Stimulated activated memory B cell treated with anti-CD40 and anti-IgM and Interleukin-4, amounts not matched to agents 10 μg/mL and 1 μg/mL and 100 μg/mL, for 72 hours (primary cell): ENCODE measurements at regions not wholly inside any gene's neighbourhood (a gene's known extent, or its start where the extent isn't known, plus 50 kb on each side); places are given as distances from the start of the nearest gene placed in this dataset.

Source experiments
- ATAC-seq: fragments of 150-1000 bp; cut with Tn5 transposase; 2 replicates; pipeline ENCODE4 v1.10.0; 2021
- H3K27ac Mint-ChIP-seq: one replicate; pipeline ENCODE4 v1.8.0; 2022; ENCODE audit warnings: mild to moderate bottlenecking, mixed read lengths
- H3K27me3 Mint-ChIP-seq: one replicate; pipeline ENCODE4 v1.8.0; 2022; ENCODE audit warnings: mixed read lengths
- H3K36me3 Mint-ChIP-seq: one replicate; pipeline ENCODE4 v1.8.0; 2022; ENCODE audit warnings: mixed read lengths
- H3K4me1 Mint-ChIP-seq: one replicate; pipeline ENCODE4 v1.8.0; 2022; ENCODE audit warnings: mixed read lengths
- H3K4me3 Mint-ChIP-seq: one replicate; pipeline ENCODE4 v1.8.0; 2022; ENCODE audit warnings: mild to moderate bottlenecking, moderate library complexity, mixed read lengths
- H3K9me3 Mint-ChIP-seq: one replicate; pipeline ENCODE4 v1.8.0; 2022; ENCODE audit warnings: mixed read lengths

DNA sequence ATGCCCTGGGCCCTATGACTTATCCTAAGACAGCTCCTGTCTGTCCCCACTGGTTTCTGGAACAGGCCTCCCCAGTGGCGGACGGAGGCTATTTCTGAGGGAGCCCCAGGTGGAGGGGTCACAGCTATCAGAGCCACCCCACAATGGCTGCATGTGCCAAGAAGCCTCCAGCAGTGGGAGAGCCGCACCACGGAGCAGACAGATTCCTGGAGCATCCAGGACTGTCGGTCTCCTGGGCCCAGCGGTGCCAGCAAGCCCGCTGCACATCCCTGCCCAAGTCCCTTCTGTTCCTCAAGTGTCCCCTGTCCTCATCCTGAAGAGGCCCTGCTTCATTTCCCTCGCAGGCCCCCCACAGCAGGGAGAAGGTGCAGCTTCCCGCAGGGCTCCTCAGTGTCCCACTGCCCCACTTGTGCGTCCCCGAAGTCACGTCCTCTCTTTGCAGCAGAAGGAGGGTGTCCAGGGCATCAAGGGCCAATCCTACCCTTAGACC lies 193.0 kb upstream of the SHH start:
- peaks cover 12% of the 10 kb centered on the region for H3K9me3 Mint-ChIP-seq
- no peaks in the 10 kb centered on the region for H3K36me3 Mint-ChIP-seq
- H3K27me3 Mint-ChIP-seq, result no peaks in the 10 kb centered on the region
- ATAC-seq, result no peak
- no peak overlapping the region for H3K4me3 Mint-ChIP-seq
- H3K27ac Mint-ChIP-seq, result no peak overlapping the region
- no peaks in the 10 kb centered on the region for H3K4me1 Mint-ChIP-seq

DNA sequence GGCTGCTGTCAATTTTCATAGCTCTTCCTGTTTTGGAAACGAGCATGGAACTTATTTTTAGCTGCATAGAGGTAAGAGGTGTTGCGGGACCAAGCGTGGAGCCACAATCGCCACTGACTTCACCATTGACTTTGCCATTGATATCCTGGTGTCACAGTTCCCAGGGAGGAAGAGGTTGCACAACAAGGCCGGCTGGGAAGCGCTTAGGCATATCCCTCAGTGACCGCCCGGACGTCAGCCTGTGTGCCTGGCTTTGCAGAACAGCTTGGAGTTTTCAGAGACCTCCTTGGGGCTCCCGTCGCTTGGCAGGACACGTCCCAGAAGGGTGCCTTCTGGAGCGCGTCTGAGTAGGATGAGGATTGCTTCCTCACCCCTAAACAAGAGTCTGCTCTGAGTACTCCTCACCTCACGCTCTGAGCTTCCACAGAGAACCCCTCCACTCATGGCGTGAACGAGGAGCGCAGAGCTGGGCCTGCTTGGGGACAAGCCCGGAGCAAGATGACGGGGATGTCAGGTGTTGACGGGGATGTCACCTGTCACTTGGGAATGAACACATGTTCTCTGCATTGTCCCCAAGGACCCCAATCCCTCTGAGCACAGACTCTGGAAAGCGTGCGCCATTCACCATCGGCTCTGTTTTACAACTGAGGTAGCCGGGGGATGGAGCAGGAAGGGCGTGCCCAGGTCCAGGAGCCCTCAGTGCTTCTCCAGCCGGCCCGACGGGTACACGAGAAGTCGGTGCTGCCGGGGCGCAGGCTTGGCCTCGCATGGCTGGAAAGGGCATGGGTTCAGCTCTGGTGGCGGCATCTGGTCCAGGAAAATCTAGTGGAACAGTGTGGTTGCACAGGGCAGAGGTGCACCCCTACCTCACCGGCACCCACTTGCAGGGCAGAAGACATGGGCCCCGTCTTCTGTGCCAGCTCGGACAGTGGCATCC lies 192.3 kb upstream of the SHH start:
- H3K27me3 Mint-ChIP-seq, result no peaks in the 10 kb centered on the region
- no peaks in the 10 kb centered on the region for H3K4me1 Mint-ChIP-seq
- no peak for ATAC-seq
- no peak overlapping the region for H3K4me3 Mint-ChIP-seq
- H3K9me3 Mint-ChIP-seq, result peaks cover 7% of the 10 kb centered on the region
- no peak overlapping the region for H3K27ac Mint-ChIP-seq
- no peaks in the 10 kb centered on the region for H3K36me3 Mint-ChIP-seq

DNA sequence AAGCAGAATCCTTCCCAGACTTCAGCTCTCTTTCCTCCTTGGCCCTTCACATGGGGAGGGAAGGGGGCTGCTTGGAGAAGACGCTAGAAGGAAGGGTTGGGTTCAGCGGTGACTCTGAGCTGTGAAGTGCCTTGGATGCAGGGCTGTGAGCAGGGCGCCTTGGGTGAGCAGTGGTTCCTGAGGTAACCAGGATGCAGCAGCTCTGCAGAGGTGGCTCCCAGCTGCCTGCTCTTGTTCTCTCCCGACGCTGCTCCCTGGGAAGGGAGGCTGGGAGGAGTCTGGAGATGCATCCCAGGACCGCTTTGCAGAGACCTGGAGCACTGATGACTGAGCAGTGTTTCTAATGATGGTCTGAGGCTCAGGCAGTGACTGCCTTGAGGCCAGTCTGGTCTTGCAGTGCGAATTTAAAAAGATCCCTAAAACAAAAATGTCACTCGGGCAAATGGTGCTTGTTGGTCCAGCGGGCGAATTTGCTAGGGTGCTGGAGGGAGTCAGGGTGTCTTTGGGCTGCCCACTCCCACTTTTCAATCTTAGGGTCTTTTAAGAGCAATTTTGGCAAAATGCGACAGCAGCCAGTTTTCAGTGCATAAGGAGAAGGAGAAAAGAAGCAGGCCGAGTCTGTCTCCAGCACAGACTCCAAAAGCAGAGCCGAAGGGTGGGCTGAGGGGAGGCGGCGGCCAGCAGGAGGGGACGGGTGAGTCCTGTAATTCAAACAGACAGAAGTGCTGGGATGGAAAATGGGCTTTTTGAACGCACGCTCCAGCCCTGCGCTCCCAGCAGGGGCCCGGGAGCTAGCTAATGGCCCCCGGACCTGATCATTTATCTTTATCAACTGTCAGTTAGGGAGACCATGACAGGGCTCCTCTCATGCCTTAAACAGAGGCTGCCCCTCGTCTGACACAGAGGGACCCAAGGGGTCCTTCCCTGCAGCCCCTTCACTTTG lies 191.2 kb upstream of the SHH start:
- no peaks in the 10 kb centered on the region for H3K4me1 Mint-ChIP-seq
- H3K36me3 Mint-ChIP-seq, result no peaks in the 10 kb centered on the region
- H3K4me3 Mint-ChIP-seq, result no peak overlapping the region
- no peak for ATAC-seq
- no peaks in the 10 kb centered on the region for H3K27me3 Mint-ChIP-seq
- peaks cover 7% of the 10 kb centered on the region for H3K9me3 Mint-ChIP-seq
- H3K27ac Mint-ChIP-seq, result no peak overlapping the region

DNA sequence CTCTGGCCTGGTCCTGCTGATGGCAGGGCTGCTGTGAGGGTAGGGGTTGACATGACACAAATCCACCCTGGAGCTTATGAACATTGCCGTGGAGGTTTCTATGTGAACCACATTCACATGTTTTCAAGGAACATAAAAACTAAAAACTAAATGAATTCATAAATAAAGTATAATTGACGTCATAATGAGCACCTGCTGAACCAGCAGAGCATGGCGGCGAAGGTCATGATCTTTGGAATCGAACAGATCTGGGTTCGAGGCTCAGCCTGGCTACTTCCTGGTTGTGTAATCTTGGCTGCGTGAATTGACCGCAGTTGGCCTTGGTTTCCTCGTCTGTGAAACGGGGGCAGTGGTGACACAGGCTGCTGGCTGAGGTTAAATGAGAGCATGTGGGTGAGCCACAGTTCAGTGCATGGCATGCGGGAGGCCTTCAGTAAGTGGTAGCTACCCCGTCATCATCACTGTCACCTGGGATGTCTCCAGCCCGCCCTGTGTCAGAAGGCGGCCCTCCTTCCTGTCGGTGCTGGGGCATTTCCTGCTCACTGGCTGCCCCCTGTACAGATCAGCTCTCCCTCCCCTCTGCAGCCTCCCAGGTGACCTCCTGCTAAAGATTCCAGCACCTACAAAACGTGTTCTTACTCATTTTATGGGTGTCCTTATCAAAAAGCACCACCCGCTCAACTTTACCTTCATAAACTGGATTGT lies 190.3 kb upstream of the SHH start:
- Mint-ChIP-seq H3K4me1 (no peaks in the 10 kb centered on the region), H3K27ac (no peak overlapping the region), H3K36me3 (no peaks in the 10 kb centered on the region), H3K9me3 (peaks cover 4% of the 10 kb centered on the region), H3K4me3 (no peak overlapping the region), H3K27me3 (no peaks in the 10 kb centered on the region)
- ATAC-seq, result no peak

DNA sequence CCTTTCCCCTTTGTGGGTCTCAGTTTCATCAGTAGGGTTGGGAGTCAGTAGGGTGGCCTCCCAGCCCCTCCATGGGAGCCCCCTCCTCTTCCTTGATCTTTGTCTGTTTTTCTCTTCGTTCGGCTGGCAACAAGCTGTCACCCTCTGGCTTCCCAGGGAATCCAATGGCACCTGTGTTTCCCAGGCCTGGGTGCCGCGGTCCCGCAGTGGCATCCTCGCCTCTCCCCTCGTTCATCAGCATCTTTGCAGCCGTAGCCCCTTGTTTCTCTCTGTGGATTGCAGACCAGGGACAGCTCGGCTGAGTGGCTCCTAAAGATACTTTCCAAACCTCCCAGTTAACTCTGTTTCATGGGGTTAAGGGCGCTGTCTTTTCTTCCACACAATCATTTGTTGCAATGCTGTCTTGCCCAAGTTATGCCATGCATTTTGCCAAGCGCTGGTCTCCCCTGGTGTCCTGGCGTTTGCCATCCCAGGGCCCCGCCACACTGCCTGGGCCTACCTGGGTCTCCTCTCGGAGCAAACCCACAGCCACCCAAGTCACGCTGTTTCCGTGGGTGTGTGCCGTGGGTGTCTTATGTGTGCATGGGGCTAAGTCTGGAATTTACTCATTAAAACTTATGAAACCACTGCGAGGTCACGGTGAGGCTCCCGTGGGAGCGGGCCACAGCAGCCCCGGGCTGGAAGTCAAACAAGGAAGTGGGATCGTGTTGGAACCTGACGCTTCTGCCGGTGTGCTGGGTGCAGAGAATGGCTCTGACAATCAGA lies 189.4 kb upstream of the SHH start:
- ATAC-seq, result no peak
- Mint-ChIP-seq H3K36me3 (no peaks in the 10 kb centered on the region), H3K27me3 (no peaks in the 10 kb centered on the region), H3K27ac (no peak overlapping the region), H3K4me3 (no peak overlapping the region), H3K9me3 (peaks cover 3% of the 10 kb centered on the region), H3K4me1 (no peaks in the 10 kb centered on the region)

DNA sequence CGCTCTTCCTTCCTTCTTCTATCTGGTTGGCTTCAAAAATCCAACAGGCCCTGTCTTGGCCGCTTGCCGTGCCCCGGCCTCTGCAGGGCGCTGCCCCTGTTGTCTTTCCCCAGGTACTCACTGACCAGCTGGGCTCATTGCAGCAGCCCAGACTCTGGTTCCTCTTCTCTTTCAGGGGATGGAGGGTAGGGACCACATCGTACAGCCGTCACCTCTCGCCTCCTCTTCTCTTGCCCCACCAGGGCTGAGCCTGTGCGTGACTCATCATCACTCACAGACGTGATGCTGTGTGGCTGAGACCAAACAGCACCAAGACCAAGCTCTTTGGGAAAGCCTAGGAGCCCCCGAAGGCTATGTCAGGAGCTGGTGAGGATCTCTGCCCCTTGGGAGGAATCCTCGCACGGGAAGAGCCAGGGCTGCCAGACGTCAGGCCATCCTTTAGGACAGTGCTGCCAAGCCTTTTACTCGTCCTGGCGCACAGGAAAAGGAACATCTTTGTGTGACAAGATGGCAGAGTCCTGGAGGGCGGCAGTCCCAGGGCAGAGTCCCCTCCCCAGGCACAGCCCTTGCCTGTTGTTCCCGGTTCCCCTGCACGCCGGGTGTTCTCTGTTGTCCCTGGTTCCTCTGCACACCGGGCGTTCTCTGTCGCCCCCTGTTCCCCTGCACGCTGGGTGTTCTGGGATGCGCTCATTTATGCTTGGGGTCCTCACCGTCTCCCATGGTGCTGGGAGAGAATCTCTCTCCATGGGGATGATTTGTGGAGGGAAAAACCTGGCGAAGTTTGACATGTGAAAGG lies 188.5 kb upstream of the SHH start:
- H3K4me3 Mint-ChIP-seq, result no peak overlapping the region
- H3K36me3 Mint-ChIP-seq, result no peaks in the 10 kb centered on the region
- no peak for ATAC-seq
- no peak overlapping the region for H3K27ac Mint-ChIP-seq
- no peaks in the 10 kb centered on the region for H3K27me3 Mint-ChIP-seq
- no peaks in the 10 kb centered on the region for H3K9me3 Mint-ChIP-seq
- H3K4me1 Mint-ChIP-seq, result no peaks in the 10 kb centered on the region

DNA sequence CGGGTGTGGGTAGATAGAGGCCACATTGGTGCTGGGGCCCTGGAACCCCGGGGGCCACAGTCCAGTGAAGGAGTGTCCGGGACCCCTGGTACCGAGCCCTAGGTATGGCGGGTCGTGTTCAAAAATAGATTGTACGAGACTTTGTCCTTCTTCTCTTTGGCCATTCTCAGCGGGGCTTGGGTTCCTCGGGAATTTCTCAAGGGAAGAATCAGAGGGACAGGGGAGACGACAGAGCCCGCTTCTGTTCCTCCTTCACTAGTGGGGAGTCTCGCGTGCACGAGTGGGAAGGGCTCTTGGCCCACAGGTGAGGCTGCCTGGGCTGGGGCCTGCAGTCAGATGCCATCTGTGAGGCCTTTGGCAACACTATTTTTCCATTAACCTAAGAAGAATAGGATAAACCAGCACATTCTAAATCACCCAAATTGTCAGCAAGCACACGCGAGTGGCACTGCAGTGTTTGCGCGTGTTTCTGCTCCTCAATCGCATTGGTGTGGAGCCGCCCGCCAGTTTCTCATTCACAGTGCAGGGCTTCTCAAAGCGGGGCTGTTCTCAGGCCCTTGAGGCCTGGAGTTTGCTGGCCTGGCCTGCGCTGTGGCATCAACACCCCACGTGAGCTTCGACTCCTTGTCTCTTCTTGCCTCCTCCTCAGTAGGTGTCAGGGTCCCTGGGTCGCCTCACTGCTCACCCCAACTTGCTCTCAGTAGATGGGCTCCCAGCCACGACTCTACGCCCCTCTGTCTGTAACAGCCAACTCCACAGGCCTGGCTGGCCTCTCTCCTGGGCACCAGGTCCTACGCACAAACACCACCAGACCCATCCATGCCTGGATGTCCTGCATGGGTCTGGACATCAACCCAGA lies 187.6 kb upstream of the SHH start:
- ATAC-seq, result no peak
- Mint-ChIP-seq H3K4me3 (no peak overlapping the region), H3K27ac (no peak overlapping the region), H3K27me3 (peaks cover 3% of the 10 kb centered on the region), H3K4me1 (no peaks in the 10 kb centered on the region), H3K9me3 (no peaks in the 10 kb centered on the region), H3K36me3 (no peaks in the 10 kb centered on the region)

DNA sequence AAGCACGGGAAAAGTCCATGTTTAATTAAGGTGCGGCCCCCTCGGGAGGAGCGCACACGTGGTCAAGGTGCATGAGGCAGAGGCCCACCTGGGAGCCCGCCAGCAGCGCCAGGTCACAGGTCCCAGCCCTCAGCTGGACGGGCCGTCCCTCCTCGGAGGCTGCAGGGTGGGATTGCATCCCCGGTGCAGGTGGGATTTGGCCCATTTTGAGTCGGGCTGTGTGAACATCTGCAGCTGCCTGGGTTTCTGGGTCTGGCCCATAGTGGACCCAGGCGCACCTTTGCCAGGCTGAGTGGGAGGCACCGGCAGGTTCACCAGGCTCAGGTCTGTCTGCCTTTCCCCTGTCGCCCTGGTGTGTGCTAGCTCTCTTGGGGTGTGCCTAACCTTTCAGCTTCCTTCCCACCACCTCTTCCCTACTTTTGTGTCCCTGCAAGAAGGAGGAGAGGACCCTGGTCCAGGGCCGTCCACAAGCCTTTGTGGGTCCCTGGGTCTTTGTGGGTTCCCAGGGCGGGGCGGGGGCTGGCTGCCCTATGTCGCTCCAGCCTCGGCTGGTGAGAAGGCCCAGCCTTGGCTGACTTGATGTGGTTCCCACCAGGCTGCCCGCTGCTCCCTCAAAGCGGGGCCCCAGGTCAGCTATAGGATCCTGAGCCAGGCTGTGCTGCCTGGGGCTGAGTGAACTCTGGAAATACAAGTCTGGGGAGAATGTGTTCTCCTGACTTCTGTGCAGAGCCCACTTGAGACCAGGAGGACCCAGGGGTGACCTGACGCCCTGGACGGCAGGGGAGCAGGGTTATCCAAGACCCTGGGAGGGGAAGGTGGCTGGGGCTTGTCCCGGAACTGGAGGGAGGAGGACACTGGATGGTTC lies 186.7 kb upstream of the SHH start:
- Mint-ChIP-seq H3K4me3 (no peak overlapping the region), H3K4me1 (no peaks in the 10 kb centered on the region), H3K36me3 (no peaks in the 10 kb centered on the region), H3K27me3 (peaks cover 11% of the 10 kb centered on the region), H3K9me3 (peaks cover 3% of the 10 kb centered on the region), H3K27ac (no peak overlapping the region)
- ATAC-seq, result no peak

DNA sequence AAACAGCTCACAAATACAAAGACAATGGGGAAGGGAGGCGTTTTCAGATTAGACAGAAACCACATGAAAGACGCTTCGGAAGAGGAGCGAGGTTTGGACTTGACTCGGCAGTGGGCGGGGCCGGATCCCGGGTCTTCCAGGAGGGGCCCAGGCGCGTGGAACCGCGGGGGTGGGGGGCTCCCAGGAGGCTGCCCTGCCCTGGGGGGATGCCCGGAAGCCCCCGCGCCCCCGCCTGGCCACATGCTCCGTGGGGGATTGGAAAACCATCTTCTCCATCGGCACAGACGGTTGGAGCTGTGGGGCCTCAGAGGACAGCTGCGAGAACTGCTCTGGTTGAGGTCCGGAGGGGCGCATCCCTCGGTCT lies 186.0 kb upstream of the SHH start:
- no peaks in the 10 kb centered on the region for H3K36me3 Mint-ChIP-seq
- peaks cover 3% of the 10 kb centered on the region for H3K9me3 Mint-ChIP-seq
- ATAC-seq, result no peak
- H3K27me3 Mint-ChIP-seq, result peaks cover 18% of the 10 kb centered on the region
- H3K4me3 Mint-ChIP-seq, result no peak overlapping the region
- no peaks in the 10 kb centered on the region for H3K4me1 Mint-ChIP-seq
- H3K27ac Mint-ChIP-seq, result no peak overlapping the region

DNA sequence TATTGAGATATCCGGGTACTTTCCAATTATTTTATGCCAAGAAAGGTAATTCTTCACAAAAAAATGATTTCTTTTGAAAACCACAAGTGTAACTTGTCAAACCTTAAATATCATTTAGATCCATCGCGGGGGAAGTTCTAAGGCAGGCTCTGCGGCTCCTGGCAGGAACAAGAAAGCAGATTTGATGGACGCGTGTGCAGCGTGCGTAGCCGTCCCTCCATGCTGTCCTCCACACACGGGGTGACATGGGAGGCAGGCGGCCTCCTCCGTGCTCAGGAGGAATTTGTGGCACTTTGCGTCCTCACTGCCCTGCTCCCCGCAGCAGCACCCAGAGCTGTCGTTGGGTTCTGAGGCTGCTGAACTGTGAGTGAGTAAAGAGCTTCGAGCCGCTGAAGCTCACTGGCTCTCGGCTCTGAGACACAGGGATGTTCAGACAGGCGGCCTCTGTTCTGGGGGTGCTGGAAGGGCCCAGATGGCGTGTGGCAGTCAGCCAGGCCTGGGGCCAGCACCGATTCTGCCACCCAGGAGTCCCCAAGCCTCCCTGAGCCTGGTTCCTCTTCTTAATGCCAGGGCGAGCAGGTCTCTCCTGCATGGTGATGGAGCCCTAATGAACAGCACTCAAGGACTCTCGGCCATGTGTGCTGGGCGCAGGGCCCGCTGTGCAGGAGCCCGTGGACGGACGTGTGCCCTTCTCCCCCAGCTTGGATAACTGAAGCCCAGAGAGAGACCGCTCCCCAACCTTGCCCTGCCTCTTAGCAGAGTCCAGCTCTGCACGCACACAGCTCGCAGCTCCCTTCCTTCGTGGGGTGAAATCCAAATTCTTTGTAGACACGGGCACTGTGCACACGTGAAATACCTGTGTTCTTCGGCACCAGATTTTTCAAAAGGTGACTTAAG lies 185.4 kb upstream of the SHH start:
- no peak for ATAC-seq
- no peak overlapping the region for H3K4me3 Mint-ChIP-seq
- no peaks in the 10 kb centered on the region for H3K36me3 Mint-ChIP-seq
- H3K27me3 Mint-ChIP-seq, result peaks cover 19% of the 10 kb centered on the region
- no peaks in the 10 kb centered on the region for H3K4me1 Mint-ChIP-seq
- peaks cover 5% of the 10 kb centered on the region for H3K9me3 Mint-ChIP-seq
- no peak overlapping the region for H3K27ac Mint-ChIP-seq

DNA sequence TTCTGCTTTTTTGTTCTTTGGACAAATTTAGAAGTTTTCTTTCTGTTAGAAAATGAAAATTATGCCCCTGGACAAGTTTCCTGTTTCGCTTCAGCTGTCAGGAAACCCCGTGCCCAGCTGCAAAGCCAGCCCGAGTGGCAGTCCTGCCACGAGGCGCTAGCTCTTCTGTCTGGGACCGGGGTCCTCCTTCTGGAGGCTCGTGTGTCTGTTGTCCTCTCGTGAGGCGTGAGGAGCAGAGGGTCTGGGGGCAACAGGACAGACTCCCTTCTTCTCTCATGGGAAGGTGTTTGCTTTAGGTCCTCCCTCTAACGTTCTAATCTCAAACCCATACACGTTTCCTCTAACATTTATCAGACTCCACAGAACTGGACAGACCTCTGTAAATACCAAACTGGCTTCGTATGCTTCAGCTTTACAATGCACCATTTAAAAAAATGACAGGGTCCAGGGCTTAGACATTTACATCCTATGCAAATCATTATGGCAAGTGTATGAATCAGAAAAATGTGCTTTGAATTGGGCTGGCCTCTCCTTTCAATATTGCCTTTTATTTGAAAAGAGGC lies 184.5 kb upstream of the SHH start:
- H3K27ac Mint-ChIP-seq, result no peak overlapping the region
- H3K4me1 Mint-ChIP-seq, result no peaks in the 10 kb centered on the region
- no peak for ATAC-seq
- H3K4me3 Mint-ChIP-seq, result no peak overlapping the region
- peaks cover 5% of the 10 kb centered on the region for H3K9me3 Mint-ChIP-seq
- no peaks in the 10 kb centered on the region for H3K36me3 Mint-ChIP-seq
- H3K27me3 Mint-ChIP-seq, result peaks cover 19% of the 10 kb centered on the region
